ENCODE measurements at regions not wholly inside any gene's neighbourhood (a gene's known extent, or its start where the extent isn't known, plus 50 kb on each side); places are given as distances from the start of the nearest gene placed in this dataset.

- no peaks in the 10 kb centered on the region for H3K36me3 Mint-ChIP-seq (ENCODE audit: low read depth)
- no peak for ATAC-seq
- POLR2A ChIA-PET, result no interaction called here
- intact Hi-C loops (cut with DNase I, micrococcal nuclease), result loop anchor here in 1 of 2 experiments (2.0 kb wide), 1 partner anchor 157 kb away; no protein-coding TSS in a partner anchor
- DNase-seq, result no peak
- CTCF ChIA-PET, result no interaction called here
- no peaks in the 10 kb centered on the region for H3K4me1 Mint-ChIP-seq
- H3K9me3 Mint-ChIP-seq (ENCODE audit: low read depth), result peaks cover 3% of the 10 kb centered on the region
- no peak overlapping the region for H3K27ac Mint-ChIP-seq
- no peak overlapping the region for H3K4me3 Mint-ChIP-seq
- no peaks in the 10 kb centered on the region for H3K27me3 Mint-ChIP-seq
Observed at GRCh38 chr10:35857860-35858259, 215.8 kb upstream of the FZD8 start.

GRCh38 chr10:35855155-35855947 is 213.3 kb upstream of the FZD8 start:
- Mint-ChIP-seq H3K9me3 (ENCODE audit: low read depth) (peaks cover 3% of the 10 kb centered on the region), H3K4me1 (no peaks in the 10 kb centered on the region), H3K27me3 (no peaks in the 10 kb centered on the region), H3K27ac (no peak overlapping the region), H3K4me3 (no peak overlapping the region), H3K36me3 (ENCODE audit: low read depth) (no peaks in the 10 kb centered on the region)
- intact Hi-C loops (cut with DNase I, micrococcal nuclease), result no loop called here
- no peak for DNase-seq
- ATAC-seq, result no peak
- CTCF ChIA-PET, result no interaction called here
- POLR2A ChIA-PET, result no interaction called here

GRCh38 chr10:35854661-35855060 is 212.6 kb upstream of the FZD8 start:
- no peak for ATAC-seq
- H3K4me3 Mint-ChIP-seq, result no peak overlapping the region
- H3K36me3 Mint-ChIP-seq (ENCODE audit: low read depth), result no peaks in the 10 kb centered on the region
- no peaks in the 10 kb centered on the region for H3K27me3 Mint-ChIP-seq
- H3K9me3 Mint-ChIP-seq (ENCODE audit: low read depth), result peaks cover 3% of the 10 kb centered on the region
- intact Hi-C loops (cut with DNase I, micrococcal nuclease), result no loop called here
- H3K4me1 Mint-ChIP-seq, result no peaks in the 10 kb centered on the region
- H3K27ac Mint-ChIP-seq, result no peak overlapping the region
- ChIA-PET CTCF (no interaction called here), POLR2A (no interaction called here)
- no peak for DNase-seq

- ATAC-seq, result no peak
- CTCF ChIA-PET, result no interaction called here
Observed at GRCh38 chr10:35852721-35853120, 210.6 kb upstream of the FZD8 start.

GRCh38 chr10:35848412-35848811 is 206.3 kb upstream of the FZD8 start:
- POLR2A ChIA-PET, result no interaction called here
- H3K27ac Mint-ChIP-seq, result no peak overlapping the region
- H3K36me3 Mint-ChIP-seq (ENCODE audit: low read depth), result no peaks in the 10 kb centered on the region
- no peaks in the 10 kb centered on the region for H3K9me3 Mint-ChIP-seq (ENCODE audit: low read depth)
- DNase-seq (no peak), ATAC-seq (no peak)
- H3K4me1 Mint-ChIP-seq, result no peaks in the 10 kb centered on the region
- H3K27me3 Mint-ChIP-seq, result peaks cover 5% of the 10 kb centered on the region
- CTCF ChIA-PET, result no interaction called here
- intact Hi-C loops (cut with DNase I, micrococcal nuclease), result no loop called here
- H3K4me3 Mint-ChIP-seq, result no peak overlapping the region

More at GRCh38 chr10:35852721-35853120, 210.6 kb upstream of the FZD8 start:
- Mint-ChIP-seq H3K4me3 (no peak overlapping the region), H3K4me1 (no peaks in the 10 kb centered on the region), H3K27ac (no peak overlapping the region), H3K9me3 (ENCODE audit: low read depth) (no peaks in the 10 kb centered on the region), H3K36me3 (ENCODE audit: low read depth) (no peaks in the 10 kb centered on the region), H3K27me3 (peaks cover 3% of the 10 kb centered on the region)
- POLR2A ChIA-PET, result no interaction called here
- no peak for DNase-seq
- intact Hi-C loops (cut with DNase I, micrococcal nuclease), result no loop called here

GRCh38 chr10:35844686-35845085 is 202.6 kb upstream of the FZD8 start:
- intact Hi-C loops (cut with DNase I, micrococcal nuclease), result no loop called here
- Mint-ChIP-seq H3K4me3 (no peak overlapping the region), H3K27ac (no peak overlapping the region), H3K36me3 (ENCODE audit: low read depth) (no peaks in the 10 kb centered on the region), H3K4me1 (no peaks in the 10 kb centered on the region), H3K9me3 (ENCODE audit: low read depth) (no peaks in the 10 kb centered on the region), H3K27me3 (peaks cover 5% of the 10 kb centered on the region)
- CTCF ChIA-PET, result no interaction called here
- DNase-seq, result no peak
- POLR2A ChIA-PET, result no interaction called here
- ATAC-seq, result no peak

- H3K27me3 Mint-ChIP-seq, result peaks cover 4% of the 10 kb centered on the region
- ChIA-PET CTCF (no interaction called here), POLR2A (no interaction called here)
- no peak overlapping the region for H3K4me3 Mint-ChIP-seq
- no peak for DNase-seq
- no peaks in the 10 kb centered on the region for H3K4me1 Mint-ChIP-seq
- intact Hi-C loops (cut with DNase I, micrococcal nuclease), result no loop called here
- H3K36me3 Mint-ChIP-seq (ENCODE audit: low read depth), result no peaks in the 10 kb centered on the region
- H3K27ac Mint-ChIP-seq, result no peak overlapping the region
- no peak for ATAC-seq
- no peaks in the 10 kb centered on the region for H3K9me3 Mint-ChIP-seq (ENCODE audit: low read depth)
Observed at GRCh38 chr10:35843524-35844181, 201.6 kb upstream of the FZD8 start.

- Mint-ChIP-seq H3K27me3 (no peaks in the 10 kb centered on the region), H3K27ac (no peak overlapping the region), H3K36me3 (ENCODE audit: low read depth) (no peaks in the 10 kb centered on the region), H3K4me1 (no peaks in the 10 kb centered on the region), H3K9me3 (ENCODE audit: low read depth) (no peaks in the 10 kb centered on the region), H3K4me3 (no peak overlapping the region)
- ChIA-PET POLR2A (no interaction called here), CTCF (no interaction called here)
- no peak for DNase-seq
- intact Hi-C loops (cut with DNase I, micrococcal nuclease), result no loop called here
- ATAC-seq, result no peak
Observed at GRCh38 chr10:35838054-35838453, 196.0 kb upstream of the FZD8 start.

GRCh38 chr10:35835545-35835944 is 193.4 kb upstream of the FZD8 start:
- Mint-ChIP-seq H3K36me3 (ENCODE audit: low read depth) (no peaks in the 10 kb centered on the region), H3K4me3 (no peak overlapping the region), H3K9me3 (ENCODE audit: low read depth) (no peaks in the 10 kb centered on the region), H3K27ac (no peak overlapping the region), H3K4me1 (no peaks in the 10 kb centered on the region), H3K27me3 (no peaks in the 10 kb centered on the region)
- no peak for DNase-seq
- POLR2A ChIA-PET, result no interaction called here
- CTCF ChIA-PET, result no interaction called here
- intact Hi-C loops (cut with DNase I, micrococcal nuclease), result no loop called here
- no peak for ATAC-seq

GRCh38 chr10:35834877-35835494 is 192.9 kb upstream of the FZD8 start:
- POLR2A ChIA-PET, result no interaction called here
- no peaks in the 10 kb centered on the region for H3K4me1 Mint-ChIP-seq
- CTCF ChIA-PET, result no interaction called here
- no peaks in the 10 kb centered on the region for H3K27me3 Mint-ChIP-seq
- ATAC-seq (no peak), DNase-seq (no peak)
- no peaks in the 10 kb centered on the region for H3K36me3 Mint-ChIP-seq (ENCODE audit: low read depth)
- intact Hi-C loops (cut with DNase I, micrococcal nuclease), result no loop called here
- H3K9me3 Mint-ChIP-seq (ENCODE audit: low read depth), result no peaks in the 10 kb centered on the region
- no peak overlapping the region for H3K4me3 Mint-ChIP-seq
- no peak overlapping the region for H3K27ac Mint-ChIP-seq

GRCh38 chr10:35827783-35828182 is 185.7 kb upstream of the FZD8 start:
- intact Hi-C loops (cut with DNase I, micrococcal nuclease), result no loop called here
- Mint-ChIP-seq H3K36me3 (ENCODE audit: low read depth) (no peaks in the 10 kb centered on the region), H3K4me1 (no peaks in the 10 kb centered on the region), H3K9me3 (ENCODE audit: low read depth) (peaks cover 1% of the 10 kb centered on the region), H3K4me3 (no peak overlapping the region), H3K27ac (no peak overlapping the region), H3K27me3 (no peaks in the 10 kb centered on the region)
- DNase-seq, result no peak
- ChIA-PET CTCF (interaction anchor here (0.6 kb wide), 1 partner anchor 25 kb away, joined by 3 read pairs; no protein-coding TSS in a partner anchor), POLR2A (no interaction called here)
- no peak for ATAC-seq

- DNase-seq (no peak), ATAC-seq (no peak)
- CTCF ChIA-PET, result interaction anchor here (1.0 kb wide), 1 partner anchor 20 kb away, joined by 3 read pairs; no protein-coding TSS in a partner anchor
- peaks cover 1% of the 10 kb centered on the region for H3K9me3 Mint-ChIP-seq (ENCODE audit: low read depth)
- intact Hi-C loops (cut with DNase I, micrococcal nuclease), result no loop called here
- POLR2A ChIA-PET, result no interaction called here
- no peak overlapping the region for H3K27ac Mint-ChIP-seq
- no peaks in the 10 kb centered on the region for H3K36me3 Mint-ChIP-seq (ENCODE audit: low read depth)
- no peaks in the 10 kb centered on the region for H3K27me3 Mint-ChIP-seq
- no peak overlapping the region for H3K4me3 Mint-ChIP-seq
- no peaks in the 10 kb centered on the region for H3K4me1 Mint-ChIP-seq
Observed at GRCh38 chr10:35824704-35825103, 182.6 kb upstream of the FZD8 start.

Measured in activated CD4-positive, alpha-beta T cell treated with anti-CD3 and anti-CD28 coated beads for 36 hours (primary cell).